ENCODE measurements at regions not wholly inside any gene's neighbourhood (a gene's known extent, or its start where the extent isn't known, plus 50 kb on each side); places are given as distances from the start of the nearest gene placed in this dataset.

DNA sequence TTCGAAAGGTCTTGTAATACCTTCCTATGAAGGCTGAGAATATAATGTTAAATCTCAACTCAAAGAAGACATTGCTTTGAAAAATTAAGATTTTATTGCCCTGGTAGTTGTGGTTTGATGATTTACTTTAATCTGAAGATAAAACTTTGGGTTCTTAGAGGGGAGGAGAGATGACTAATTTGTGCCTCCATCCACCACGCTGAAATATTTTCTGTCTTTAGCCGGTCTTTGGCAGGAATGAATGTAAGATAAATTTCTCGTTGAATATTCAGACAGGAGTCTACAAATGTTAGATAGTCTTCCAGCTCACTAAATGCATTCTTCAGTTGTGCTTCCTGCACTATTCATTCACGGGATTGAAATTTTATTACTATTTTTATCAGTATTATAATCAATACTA lies 844.3 kb upstream of the NR2F2 start:
- TF ChIP-seq CEBPB (IDR thresholded peaks at IDR 0.05; ENCODE audit: borderline replicate concordance, low read depth, low read length) (no peak), TCF7L2 (IDR thresholded peaks at IDR 0.05; ENCODE audit: low read depth, low read length) (no peak)
